ENCODE measurements at regions not wholly inside any gene's neighbourhood (a gene's known extent, or its start where the extent isn't known, plus 50 kb on each side); places are given as distances from the start of the nearest gene placed in this dataset.

DNA sequence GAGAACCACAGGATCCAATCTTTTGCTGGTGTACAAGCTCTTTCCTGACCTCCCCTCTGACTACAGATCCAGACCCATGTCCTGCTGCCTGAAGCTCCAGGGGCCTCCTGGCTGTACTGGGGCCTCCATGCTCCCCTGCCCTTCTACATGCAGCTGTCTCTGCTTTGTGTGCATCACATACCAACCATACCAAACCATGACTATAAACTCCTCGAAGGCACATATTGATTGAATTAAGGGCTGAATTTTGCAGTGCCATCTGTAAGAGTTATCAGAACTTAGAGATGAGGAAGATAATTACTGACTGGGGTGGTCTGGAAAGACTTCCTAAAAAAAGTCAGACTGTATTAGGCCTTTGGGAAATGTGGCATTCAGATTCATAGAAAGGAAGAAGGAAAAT, 139.9 kb upstream of the CXCR4 start:
- Histone ChIP-seq H3K4me3 (ENCODE audit: control insufficient read depth in 1 of 2, extremely low read depth in 1 of 2, low read length in 1 of 2) (no peak overlapping the region), H3K9me3 (no peaks in the 10 kb centered on the region), H3K4me1 (ENCODE audit: control insufficient read depth in 1 of 2, extremely low read depth in 1 of 2, insufficient read depth in 2 of 2, low read length in 2 of 2) (peaks cover 0 to 3% of the 10 kb centered on the region in 2 experiments), H3K27me3 (replicated peaks in 1 of 2; ENCODE audit: control insufficient read depth in 2 of 2, extremely low read depth in 1 of 2, insufficient read depth in 2 of 2, low read length in 1 of 2) (no peaks in the 10 kb centered on the region), H3K27ac (ENCODE audit: low read length) (no peak overlapping the region), H3K36me3 (ENCODE audit: control insufficient read depth in 2 of 2, extremely low read depth in 1 of 2, insufficient read depth in 1 of 2, low read length in 1 of 2) (no peaks in the 10 kb centered on the region)
- Mint-ChIP-seq H3K36me3 (no peaks in the 10 kb centered on the region), H3K4me1 (peaks cover 12 to 42% (median 36%) of the 10 kb centered on the region in 3 donors), H3K27ac (peak overlapping the region in 1 of 2 donors; percentile 7), H3K4me3 (no peak overlapping the region), H3K27me3 (no peaks in the 10 kb centered on the region), H3K9me3 (no peaks in the 10 kb centered on the region)
- no peak for ATAC-seq (replicated peaks in 1 of 4)
- POLR2A ChIA-PET, result no interaction called here
- CTCF ChIA-PET, result no interaction called here
- DNase-seq, result no peak
- 80% methylated on average over 1 of the region's 1 CpG for WGBS (ENCODE audit: insufficient coverage)

DNA sequence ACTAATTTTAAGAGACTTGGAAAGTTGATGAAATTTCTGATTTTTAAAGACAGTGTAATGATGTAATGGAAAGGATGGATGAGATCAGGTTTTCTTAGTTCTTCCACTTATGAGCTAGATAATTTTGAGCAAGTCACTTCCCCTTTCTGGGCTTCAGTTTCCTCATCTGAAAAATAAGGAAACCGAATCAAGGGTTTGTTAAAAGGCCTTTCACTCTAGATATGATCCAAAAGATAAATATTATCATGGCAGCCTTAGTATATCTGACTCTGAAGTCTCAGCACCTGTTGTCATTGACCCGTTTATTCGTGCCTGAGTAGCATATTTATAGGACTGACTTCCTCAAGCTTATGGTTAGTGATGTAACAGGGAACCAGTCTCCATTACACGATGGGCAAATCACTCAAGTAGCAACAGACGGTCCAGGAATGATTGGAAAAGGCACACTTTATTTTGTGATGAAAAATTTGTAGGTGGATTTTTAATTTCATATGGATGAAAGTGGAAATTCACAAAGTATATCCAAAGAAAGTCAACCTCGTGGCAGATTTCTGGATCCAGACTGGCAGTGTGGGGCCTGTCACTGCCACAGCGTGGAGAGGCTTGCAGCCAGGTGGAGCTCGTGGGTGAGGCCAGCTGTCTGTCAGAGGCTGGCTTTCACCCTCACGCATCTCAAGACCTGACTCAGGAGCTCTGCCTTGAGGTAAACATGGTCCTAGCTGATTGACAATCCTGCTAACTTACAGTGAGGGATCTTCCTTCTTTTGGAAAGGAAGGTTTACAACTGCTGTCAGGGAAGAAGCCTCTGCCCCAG, 137.9 kb upstream of the CXCR4 start:
- peaks cover 12 to 55% (median 45%) of the 10 kb centered on the region in 3 donors for H3K4me1 Mint-ChIP-seq
- H3K27ac ChIP-seq (ENCODE audit: low read length), result no peak overlapping the region
- H3K27ac Mint-ChIP-seq, result peak overlapping the region; percentile 17 to 85
- CTCF ChIA-PET, result interaction anchor here in 1 of 2 donors (0.9 to 1.4 kb wide), 2 partner anchors 17 to 25 kb away, joined by 3 to 5 read pairs; no protein-coding TSS in a partner anchor
- no peaks in the 10 kb centered on the region for H3K9me3 ChIP-seq
- POLR2A ChIA-PET, result interaction anchor here (0.5 to 0.7 kb wide), 4 partner anchors 22 to 527 kb away, joined by 3 read pairs; no protein-coding TSS in a partner anchor
- 67% methylated on average over 3 of the region's 9 CpGs for WGBS (ENCODE audit: insufficient coverage)
- no peaks in the 10 kb centered on the region for H3K9me3 Mint-ChIP-seq
- H3K27me3 Mint-ChIP-seq, result no peaks in the 10 kb centered on the region
- peak in 17 of 35 experiments; percentile 8 to 51 (median 33) for DNase-seq
- H3K4me3 Mint-ChIP-seq, result no peak overlapping the region
- peaks cover 0 to 3% of the 10 kb centered on the region in 2 experiments for H3K4me1 ChIP-seq (ENCODE audit: control insufficient read depth in 1 of 2, extremely low read depth in 1 of 2, insufficient read depth in 2 of 2, low read length in 2 of 2)
- no peaks in the 10 kb centered on the region for H3K27me3 ChIP-seq (replicated peaks in 1 of 2; ENCODE audit: control insufficient read depth in 2 of 2, extremely low read depth in 1 of 2, insufficient read depth in 2 of 2, low read length in 1 of 2)
- no peak overlapping the region for H3K4me3 ChIP-seq (ENCODE audit: control insufficient read depth in 1 of 2, extremely low read depth in 1 of 2, low read length in 1 of 2)
- no peaks in the 10 kb centered on the region for H3K36me3 ChIP-seq (ENCODE audit: control insufficient read depth in 2 of 2, extremely low read depth in 1 of 2, insufficient read depth in 1 of 2, low read length in 1 of 2)
- peak in 3 of 4 experiments; percentile 72 to 87 (median 83) for ATAC-seq (replicated peaks in 1 of 4)
- no peaks in the 10 kb centered on the region for H3K36me3 Mint-ChIP-seq

DNA sequence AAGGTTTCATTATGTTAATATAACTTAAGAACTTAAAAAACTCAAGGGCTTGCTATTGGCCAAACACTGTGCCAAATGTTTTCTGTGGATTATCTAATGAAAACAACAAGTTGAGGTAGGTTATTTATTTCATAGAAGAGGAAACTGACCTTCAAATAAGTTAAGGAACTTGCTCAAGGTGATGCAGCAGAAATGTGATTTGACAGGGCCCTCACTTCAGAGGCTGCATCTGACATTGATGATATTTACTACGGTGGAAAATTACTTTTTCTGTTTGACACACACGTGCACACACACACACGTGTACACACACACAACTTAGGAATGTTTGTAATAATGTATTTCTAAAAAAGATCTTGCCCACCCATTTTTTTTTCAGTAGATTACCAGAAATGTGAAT, 137.2 kb upstream of the CXCR4 start:
- Histone ChIP-seq H3K27ac (ENCODE audit: low read length) (no peak overlapping the region), H3K36me3 (ENCODE audit: control insufficient read depth in 2 of 2, extremely low read depth in 1 of 2, insufficient read depth in 1 of 2, low read length in 1 of 2) (no peaks in the 10 kb centered on the region), H3K4me1 (ENCODE audit: control insufficient read depth in 1 of 2, extremely low read depth in 1 of 2, insufficient read depth in 2 of 2, low read length in 2 of 2) (peaks cover 0 to 3% of the 10 kb centered on the region in 2 experiments), H3K9me3 (no peaks in the 10 kb centered on the region), H3K27me3 (replicated peaks in 1 of 2; ENCODE audit: control insufficient read depth in 2 of 2, extremely low read depth in 1 of 2, insufficient read depth in 2 of 2, low read length in 1 of 2) (no peaks in the 10 kb centered on the region), H3K4me3 (ENCODE audit: control insufficient read depth in 1 of 2, extremely low read depth in 1 of 2, low read length in 1 of 2) (no peak overlapping the region)
- Mint-ChIP-seq H3K4me3 (no peak overlapping the region), H3K4me1 (peaks cover 12 to 57% (median 43%) of the 10 kb centered on the region in 3 donors), H3K27ac (peak overlapping the region; percentile 9 to 17), H3K9me3 (no peaks in the 10 kb centered on the region), H3K27me3 (no peaks in the 10 kb centered on the region), H3K36me3 (no peaks in the 10 kb centered on the region)
- no CpG with 5 or more reads among the region's 3 CpGs for WGBS (ENCODE audit: insufficient coverage)
- no peak for DNase-seq
- no peak for ATAC-seq (replicated peaks in 1 of 4)
- ChIA-PET POLR2A (interaction anchor here (0.6 to 1.4 kb wide), 6 partner anchors 16 to 527 kb away, joined by 3 to 4 read pairs (median 3); no protein-coding TSS in a partner anchor), CTCF (no interaction called here)

DNA sequence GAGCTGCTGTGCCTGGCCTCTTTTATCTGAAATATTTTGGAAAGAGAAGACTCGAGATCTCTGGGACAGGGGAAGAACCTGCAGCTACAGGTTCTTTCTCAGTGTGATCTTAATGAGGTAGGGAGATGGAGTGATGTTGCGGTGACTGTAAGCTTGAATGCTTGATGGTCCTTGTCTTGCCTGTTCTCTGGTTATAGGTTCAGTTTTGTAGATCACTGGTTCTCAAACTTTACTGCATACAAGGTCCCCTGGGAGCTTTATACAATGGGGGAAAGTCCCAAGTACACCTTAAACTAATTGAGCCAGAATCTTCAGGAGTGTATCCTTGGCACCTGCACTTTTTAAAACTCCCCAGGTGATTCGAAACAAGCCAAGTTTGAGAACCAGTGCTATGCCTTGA, 136.7 kb upstream of the CXCR4 start:
- ChIA-PET POLR2A (interaction anchor here (0.6 to 1.4 kb wide), 3 partner anchors 16 to 74 kb away, joined by 3 to 4 read pairs (median 3); no protein-coding TSS in a partner anchor), CTCF (no interaction called here)
- Mint-ChIP-seq H3K36me3 (no peaks in the 10 kb centered on the region), H3K4me1 (peaks cover 12 to 56% (median 42%) of the 10 kb centered on the region in 3 donors), H3K9me3 (no peaks in the 10 kb centered on the region), H3K27ac (peak overlapping the region; percentile 1 to 29), H3K4me3 (no peak overlapping the region), H3K27me3 (no peaks in the 10 kb centered on the region)
- H3K27me3 ChIP-seq (replicated peaks in 1 of 2; ENCODE audit: control insufficient read depth in 2 of 2, extremely low read depth in 1 of 2, insufficient read depth in 2 of 2, low read length in 1 of 2), result no peaks in the 10 kb centered on the region
- no peaks in the 10 kb centered on the region for H3K9me3 ChIP-seq
- ATAC-seq (replicated peaks in 1 of 4), result no peak
- no peaks in the 10 kb centered on the region for H3K36me3 ChIP-seq (ENCODE audit: control insufficient read depth in 2 of 2, extremely low read depth in 1 of 2, insufficient read depth in 1 of 2, low read length in 1 of 2)
- 86% methylated on average over 1 of the region's 3 CpGs for WGBS (ENCODE audit: insufficient coverage)
- H3K27ac ChIP-seq (ENCODE audit: low read length), result no peak overlapping the region
- no peak overlapping the region for H3K4me3 ChIP-seq (ENCODE audit: control insufficient read depth in 1 of 2, extremely low read depth in 1 of 2, low read length in 1 of 2)
- peaks cover 0 to 3% of the 10 kb centered on the region in 2 experiments for H3K4me1 ChIP-seq (ENCODE audit: control insufficient read depth in 1 of 2, extremely low read depth in 1 of 2, insufficient read depth in 2 of 2, low read length in 2 of 2)
- no peak for DNase-seq

DNA sequence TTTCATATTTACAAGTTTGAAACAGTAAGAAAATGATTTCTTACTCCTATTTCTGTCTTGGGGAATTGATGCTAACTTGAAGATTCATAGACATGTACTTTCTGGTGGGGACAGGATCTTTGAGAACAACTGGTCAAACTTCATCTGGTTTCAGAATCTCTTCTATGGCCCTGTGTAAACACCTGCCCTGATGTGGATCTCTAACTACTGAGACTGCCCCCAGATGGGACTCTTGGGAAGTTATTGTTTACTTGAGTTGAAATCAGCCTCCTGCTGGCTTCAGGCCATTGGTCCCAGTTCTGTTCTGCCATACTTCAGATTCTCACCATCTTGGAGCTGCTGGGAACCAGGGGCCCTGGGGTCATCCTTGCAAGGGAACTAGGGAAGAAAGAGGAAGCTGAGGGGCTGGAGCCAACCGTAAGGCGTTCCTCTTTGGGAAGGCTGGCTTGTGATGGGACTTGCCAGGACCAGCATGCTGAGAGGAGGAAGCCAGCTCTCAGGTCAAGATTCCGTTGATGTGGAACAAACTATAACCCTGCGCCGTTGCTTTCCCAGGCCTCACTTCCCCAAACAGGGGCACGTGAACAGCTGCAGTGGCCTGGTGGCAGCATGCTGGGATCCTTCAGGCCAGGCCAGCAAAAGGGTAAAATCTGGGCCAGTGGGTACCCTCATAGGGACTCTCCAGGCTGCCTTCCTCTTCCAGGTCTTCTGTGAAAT, 135.5 kb upstream of the CXCR4 start:
- no peaks in the 10 kb centered on the region for H3K36me3 ChIP-seq (ENCODE audit: control insufficient read depth in 2 of 2, extremely low read depth in 1 of 2, insufficient read depth in 1 of 2, low read length in 1 of 2)
- ATAC-seq (replicated peaks in 1 of 4), result no peak
- peaks cover 0 to 3% of the 10 kb centered on the region in 2 experiments for H3K4me1 ChIP-seq (ENCODE audit: control insufficient read depth in 1 of 2, extremely low read depth in 1 of 2, insufficient read depth in 2 of 2, low read length in 2 of 2)
- H3K27ac Mint-ChIP-seq, result peak overlapping the region in 1 of 2 donors; percentile 47
- CTCF ChIA-PET, result no interaction called here
- POLR2A ChIA-PET, result interaction anchor here in 1 of 2 donors (1.4 kb wide), 1 partner anchor 14 kb away, joined by 4 read pairs; no protein-coding TSS in a partner anchor
- H3K4me3 ChIP-seq (ENCODE audit: control insufficient read depth in 1 of 2, extremely low read depth in 1 of 2, low read length in 1 of 2), result no peak overlapping the region
- WGBS (ENCODE audit: insufficient coverage), result 85% methylated on average over 6 of the region's 6 CpGs
- no peaks in the 10 kb centered on the region for H3K36me3 Mint-ChIP-seq
- no peaks in the 10 kb centered on the region for H3K27me3 Mint-ChIP-seq
- H3K9me3 Mint-ChIP-seq, result no peaks in the 10 kb centered on the region
- H3K9me3 ChIP-seq, result no peaks in the 10 kb centered on the region
- no peaks in the 10 kb centered on the region for H3K27me3 ChIP-seq (replicated peaks in 1 of 2; ENCODE audit: control insufficient read depth in 2 of 2, extremely low read depth in 1 of 2, insufficient read depth in 2 of 2, low read length in 1 of 2)
- peaks cover 12 to 54% (median 42%) of the 10 kb centered on the region in 3 donors for H3K4me1 Mint-ChIP-seq
- H3K27ac ChIP-seq (ENCODE audit: low read length), result no peak overlapping the region
- no peak overlapping the region for H3K4me3 Mint-ChIP-seq
- no peak for DNase-seq

DNA sequence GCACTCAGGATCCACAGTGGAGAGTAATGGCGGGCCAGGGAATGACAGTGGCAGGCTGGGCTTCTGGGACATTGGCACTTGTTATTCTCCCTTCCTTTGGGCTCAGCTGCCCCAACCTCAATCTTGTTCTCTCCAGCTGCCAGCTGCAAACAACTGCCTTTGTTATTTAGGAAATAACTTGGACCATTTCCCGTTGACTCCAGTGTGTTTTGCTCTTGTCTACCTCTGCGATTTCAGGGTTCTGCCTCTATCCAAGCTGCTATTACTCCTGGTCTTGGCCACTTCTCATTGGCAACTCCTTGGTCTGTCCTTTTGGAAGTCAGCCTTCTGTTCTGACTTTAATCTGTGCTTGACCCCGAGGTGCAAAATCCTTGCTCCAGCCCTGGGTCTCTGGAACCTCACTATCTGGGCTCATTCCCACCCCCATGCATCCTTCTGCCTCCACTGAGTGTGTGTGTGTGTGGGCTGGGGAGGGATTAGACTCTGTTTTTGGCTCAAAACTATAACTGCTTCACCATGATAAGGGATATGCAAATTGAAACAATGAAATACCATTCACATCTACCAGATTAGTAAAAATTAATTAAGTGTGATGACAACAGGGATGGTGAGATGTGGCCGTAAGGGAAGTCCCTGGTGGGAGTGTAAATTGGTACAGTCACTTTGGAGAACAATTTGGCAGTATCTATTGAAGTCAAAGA, 134.1 kb upstream of the CXCR4 start:
- H3K36me3 Mint-ChIP-seq, result no peaks in the 10 kb centered on the region
- no peak for ATAC-seq (replicated peaks in 1 of 4)
- CTCF ChIA-PET, result no interaction called here

More for the DNA sequence above, 134.1 kb upstream of the CXCR4 start:
- no peaks in the 10 kb centered on the region for H3K9me3 ChIP-seq
- H3K4me3 ChIP-seq (ENCODE audit: control insufficient read depth in 1 of 2, extremely low read depth in 1 of 2, low read length in 1 of 2), result no peak overlapping the region
- Mint-ChIP-seq H3K27ac (no peak overlapping the region), H3K27me3 (no peaks in the 10 kb centered on the region), H3K9me3 (no peaks in the 10 kb centered on the region), H3K4me3 (no peak overlapping the region), H3K4me1 (peaks cover 12 to 57% (median 45%) of the 10 kb centered on the region in 3 donors)
- no peak for DNase-seq
- no peaks in the 10 kb centered on the region for H3K27me3 ChIP-seq (replicated peaks in 1 of 2; ENCODE audit: control insufficient read depth in 2 of 2, extremely low read depth in 1 of 2, insufficient read depth in 2 of 2, low read length in 1 of 2)
- 93% methylated on average over 3 of the region's 5 CpGs for WGBS (ENCODE audit: insufficient coverage)
- H3K4me1 ChIP-seq (ENCODE audit: control insufficient read depth in 1 of 2, extremely low read depth in 1 of 2, insufficient read depth in 2 of 2, low read length in 2 of 2), result peaks cover 0 to 3% of the 10 kb centered on the region in 2 experiments
- no peak overlapping the region for H3K27ac ChIP-seq (ENCODE audit: low read length)
- POLR2A ChIA-PET, result no interaction called here
- H3K36me3 ChIP-seq (ENCODE audit: control insufficient read depth in 2 of 2, extremely low read depth in 1 of 2, insufficient read depth in 1 of 2, low read length in 1 of 2), result no peaks in the 10 kb centered on the region

Data from T-cell (primary cell).